SK-N-SH (cell line): ENCODE measurements at regions not wholly inside any gene's neighbourhood (a gene's known extent, or its start where the extent isn't known, plus 50 kb on each side); places are given as distances from the start of the nearest gene placed in this dataset.

Source experiments
- CTCF ChIA-PET: fragments of 300-600, 350-600 bp; formaldehyde crosslinking; extraction: SDS; loops from one replicate; lab custom pipeline; 2021; lab: Yijun Ruan, JAX
- POLR2A ChIA-PET: fragments of 350-600 bp; sonication (Branson Sonifier 250); formaldehyde crosslinking; extraction: SDS; loops from one replicate; lab custom pipeline; 2020; ENCODE audit warnings: antibody characterized with exemption, inconsistent platforms; lab: Yijun Ruan, JAX
- DNase-seq: peaks from one replicate; pipeline ENCODE4 v3.0.0; 2012
- H2AFZ ChIP-seq: fragments of 200-600 bp; sonication (generic); 2 replicates; pipeline ENCODE4 v1.8.1; 2016; ENCODE audit warnings: antibody characterized with exemption, mild to moderate bottlenecking, low read depth
- H3F3A ChIP-seq: fragments of 200-600 bp; sonication (generic); replicated peaks from 2 replicates; pipeline ENCODE3; 2016; ENCODE audit warnings: antibody characterized with exemption, mild to moderate bottlenecking; ENCODE audit not compliant: insufficient read depth
- H3K27ac ChIP-seq, 2 experiments: fragments of 200-500 bp in 1 of 2; fragments of 200-600 bp in 1 of 2; sonication (Bioruptor generic) in 1 of 2; sonication (generic), shearing (Covaris generic) in 1 of 2; 2 replicates each; pipeline versions ENCODE4 v1.5.1 to v1.6.1; 2014 to 2016; ENCODE audit warnings: low read depth in 2 of 2, inconsistent platforms in 1 of 2, low read length in 1 of 2, mild to moderate bottlenecking in 1 of 2, mixed read lengths in 1 of 2
- H3K27me3 ChIP-seq: fragments of 200-600 bp; sonication (generic), shearing (Covaris generic); 2 replicates; pipeline ENCODE4 v1.6.1; 2016; ENCODE audit warnings: mixed run types; ENCODE audit not compliant: insufficient read depth
- H3K36me3 ChIP-seq, 2 experiments: fragments of 200-500 bp in 1 of 2; fragments of 200-600 bp in 1 of 2; sonication (Bioruptor generic) in 1 of 2; sonication (generic) in 1 of 2; replicated peaks in 1 of 2; 2 replicates each; pipeline versions ENCODE3 to v1.5.1; 2014 to 2016; ENCODE audit warnings: low read length in 1 of 2, mild to moderate bottlenecking in 1 of 2; ENCODE audit not compliant: insufficient read depth in 2 of 2, control insufficient read depth in 1 of 2
- H3K4me1 ChIP-seq, 2 experiments: fragments of 200-500 bp in 1 of 2; fragments of 200-600 bp in 1 of 2; sonication (Bioruptor generic) in 1 of 2; sonication (generic), shearing (Covaris generic) in 1 of 2; 2 replicates each; pipeline versions ENCODE4 v1.5.1 to v1.6.1; 2014 to 2016; ENCODE audit warnings: low read depth in 1 of 2, low read length in 1 of 2, mixed run types in 1 of 2; ENCODE audit not compliant: insufficient read depth in 2 of 2, control insufficient read depth in 1 of 2
- H3K4me2 ChIP-seq: fragments of 200-600 bp; sonication (generic), shearing (Covaris generic); 2 replicates; pipeline ENCODE4 v1.6.1; 2017; ENCODE audit warnings: mixed run types
- H3K4me3 ChIP-seq, 2 experiments: fragments of 200-500 bp in 1 of 2; fragments of 200-600 bp in 1 of 2; sonication (Bioruptor generic) in 1 of 2; sonication (generic), shearing (Covaris generic) in 1 of 2; 2 replicates each; pipeline versions ENCODE4 v1.5.1 to v1.8.1; 2014 to 2016; ENCODE audit warnings: low read depth in 2 of 2, inconsistent platforms in 1 of 2, low read length in 1 of 2, mild to moderate bottlenecking in 1 of 2, mixed read lengths in 1 of 2, moderate library complexity in 1 of 2
- H3K79me2 ChIP-seq: fragments of 200-600 bp; sonication (generic); 2 replicates; pipeline ENCODE4 v1.8.1; 2017; ENCODE audit warnings: mild to moderate bottlenecking; ENCODE audit not compliant: insufficient read depth
- H3K9ac ChIP-seq: fragments of 200-600 bp; sonication (generic); 2 replicates; pipeline ENCODE4 v1.6.1; 2017; ENCODE audit warnings: mixed run types
- H3K9me2 ChIP-seq: fragments of 200-600 bp; sonication (generic); 2 replicates; pipeline ENCODE4 v1.6.1; 2017; ENCODE audit warnings: mixed run types
- H3K9me3 ChIP-seq: fragments of 200-600 bp; sonication (generic); 2 replicates; pipeline ENCODE4 v1.6.1; 2017; ENCODE audit warnings: mixed run types, mild to moderate bottlenecking, moderate library complexity
- H4K20me1 ChIP-seq: fragments of 200-600 bp; sonication (generic); 2 replicates; pipeline ENCODE4 v1.6.1; 2017; ENCODE audit warnings: mild to moderate bottlenecking, mixed run types; ENCODE audit not compliant: insufficient read depth
- CHD2 ChIP-seq: fragments of 150-350 bp; IDR thresholded peaks from 2 replicates; pipeline ENCODE4 v1.6.1; 2018; ENCODE audit warnings: low read length; ENCODE audit not compliant: partially characterized antibody
- ELF1 ChIP-seq: IDR thresholded peaks from 2 replicates; pipeline ENCODE4 v1.4.0; 2012
- EZH2phosphoT487 ChIP-seq: fragments of 200-600 bp; sonication (generic); IDR thresholded peaks from 2 replicates; pipeline ENCODE4 v1.6.1; 2017; ENCODE audit warnings: low read depth, mixed run types, mild to moderate bottlenecking, antibody characterized with exemption, moderate library complexity, borderline replicate concordance
- FOSL2 ChIP-seq: IDR thresholded peaks from 2 replicates; pipeline ENCODE4 v1.4.0; 2012; ENCODE audit warnings: low read depth, mild to moderate bottlenecking, moderate library complexity, borderline replicate concordance
- FOXM1 ChIP-seq: IDR thresholded peaks from 2 replicates; pipeline ENCODE4 v1.4.0; 2012; ENCODE audit warnings: low read depth, mild to moderate bottlenecking
- MEF2A ChIP-seq: IDR thresholded peaks from 2 replicates; pipeline ENCODE4 v1.4.0; 2012; ENCODE audit warnings: low read depth, borderline replicate concordance
- POLR2AphosphoS5 ChIP-seq: IDR thresholded peaks from 2 replicates; pipeline ENCODE4 v1.6.1; 2012; ENCODE audit warnings: low read depth, low read length
- RFX5 ChIP-seq: IDR thresholded peaks from 2 replicates; pipeline ENCODE4 v1.6.1; 2012; ENCODE audit warnings: mild to moderate bottlenecking, improper control_type of control experiment, low read length
- RXRA ChIP-seq: IDR thresholded peaks from 2 replicates; pipeline ENCODE4 v1.4.0; 2012; ENCODE audit warnings: low read depth, mild to moderate bottlenecking, borderline replicate concordance
- SIN3A ChIP-seq: IDR thresholded peaks from 2 replicates; pipeline ENCODE4 v1.6.1; 2012; ENCODE audit warnings: low read depth, mild to moderate bottlenecking, low read length, moderate library complexity, borderline replicate concordance
- TAF1 ChIP-seq: IDR thresholded peaks from 2 replicates; pipeline ENCODE4 v1.6.1; 2012; ENCODE audit warnings: low read depth, mild to moderate bottlenecking, low read length, moderate library complexity, borderline replicate concordance
- TEAD4 ChIP-seq: IDR thresholded peaks from 2 replicates; pipeline ENCODE4 v1.4.0; 2012; ENCODE audit warnings: mild to moderate bottlenecking, borderline replicate concordance; ENCODE audit not compliant: insufficient read depth
- WGBS: methylation state at CpG from one replicate; pipeline ENCODE4 v1.1.6; 2017; ENCODE audit warnings: low lambda C conversion rate; 5-methylcytosine and 5-hydroxymethylcytosine counted together
- TF ChIP-seq, protein P1 (sequence below): fragments of 150-350 bp; IDR thresholded peaks from 2 replicates; pipeline ENCODE4 v1.6.1; 2016; ENCODE audit warnings: mild to moderate bottlenecking, low read depth, low read length
- TF ChIP-seq, protein P2 (sequence below): IDR thresholded peaks from 2 replicates; pipeline ENCODE4 v1.4.0; 2012; ENCODE audit warnings: low read depth, borderline replicate concordance
- TF ChIP-seq, protein P3 (sequence below): fragments of 200-600 bp; sonication (generic); IDR thresholded peaks from 2 replicates; pipeline ENCODE4 v1.6.1; 2017; ENCODE audit warnings: antibody characterized with exemption, mild to moderate bottlenecking, moderate library complexity
- TF ChIP-seq, protein P4 (sequence below): fragments of 150-350 bp; IDR thresholded peaks from 2 replicates; pipeline ENCODE4 v1.6.1; 2017; ENCODE audit warnings: antibody characterized with exemption, low read length, low read depth, borderline replicate concordance
- TF ChIP-seq, protein P5 (sequence below): IDR thresholded peaks from 2 replicates; pipeline ENCODE4 v1.6.1; 2012; ENCODE audit warnings: mild to moderate bottlenecking, low read depth, low read length, moderate library complexity

DNA sequence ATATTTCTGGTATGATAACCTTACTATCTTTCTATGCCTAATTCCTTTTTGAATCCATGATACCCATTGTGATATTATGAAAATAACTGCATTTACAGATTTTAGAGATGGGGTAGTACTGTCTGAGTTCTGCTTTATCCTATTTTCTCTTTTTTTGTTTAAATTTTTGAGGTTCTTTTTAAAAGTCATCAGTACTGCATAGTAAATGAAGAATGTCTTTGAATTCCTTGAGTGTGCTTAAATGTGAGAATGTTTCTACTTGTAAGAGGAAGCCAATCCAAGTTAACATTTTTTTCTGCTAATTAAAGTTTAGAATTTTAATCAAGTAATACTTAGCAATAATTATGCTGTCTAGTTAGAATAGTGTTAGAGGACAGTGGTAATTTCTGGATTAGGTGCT lies 474.6 kb downstream of the PCNX1 start:
- H3K4me1 ChIP-seq: peaks cover 0 to 7% of the 10 kb centered on the region in 2 experiments; a peak in 2 of 4 replicates
- H3K9me2 ChIP-seq: no peaks in the 10 kb centered on the region
- no peak overlapping the region for H3K9ac ChIP-seq
- H3K9me3 ChIP-seq: no peaks in the 10 kb centered on the region
- ChIA-PET POLR2A (no interaction called here), CTCF (interaction anchor here (1.3 kb wide), 1 partner anchor 10 kb away, joined by 3 read pairs; no protein-coding TSS in a partner anchor)
- H3K27me3 ChIP-seq: no peaks in the 10 kb centered on the region
- DNase-seq: no peak
- H3K4me3 ChIP-seq: no peak overlapping the region
- H3K79me2 ChIP-seq: peaks cover 97% of the 10 kb centered on the region
- peaks cover 4% of the 10 kb centered on the region for H3F3A ChIP-seq
- no peak overlapping the region for H3K27ac ChIP-seq
- no peak overlapping the region for H2AFZ ChIP-seq
- peaks cover 0 to 8% of the 10 kb centered on the region in 2 experiments for H3K36me3 ChIP-seq
- no peak for TF ChIP-seq RXRA
- TF ChIP-seq TEAD4: no peak
- TF ChIP-seq POLR2AphosphoS5: no peak
- TF ChIP-seq, protein P1, sequence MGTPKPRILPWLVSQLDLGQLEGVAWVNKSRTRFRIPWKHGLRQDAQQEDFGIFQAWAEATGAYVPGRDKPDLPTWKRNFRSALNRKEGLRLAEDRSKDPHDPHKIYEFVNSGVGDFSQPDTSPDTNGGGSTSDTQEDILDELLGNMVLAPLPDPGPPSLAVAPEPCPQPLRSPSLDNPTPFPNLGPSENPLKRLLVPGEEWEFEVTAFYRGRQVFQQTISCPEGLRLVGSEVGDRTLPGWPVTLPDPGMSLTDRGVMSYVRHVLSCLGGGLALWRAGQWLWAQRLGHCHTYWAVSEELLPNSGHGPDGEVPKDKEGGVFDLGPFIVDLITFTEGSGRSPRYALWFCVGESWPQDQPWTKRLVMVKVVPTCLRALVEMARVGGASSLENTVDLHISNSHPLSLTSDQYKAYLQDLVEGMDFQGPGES: no peak
- TF ChIP-seq, protein P2, sequence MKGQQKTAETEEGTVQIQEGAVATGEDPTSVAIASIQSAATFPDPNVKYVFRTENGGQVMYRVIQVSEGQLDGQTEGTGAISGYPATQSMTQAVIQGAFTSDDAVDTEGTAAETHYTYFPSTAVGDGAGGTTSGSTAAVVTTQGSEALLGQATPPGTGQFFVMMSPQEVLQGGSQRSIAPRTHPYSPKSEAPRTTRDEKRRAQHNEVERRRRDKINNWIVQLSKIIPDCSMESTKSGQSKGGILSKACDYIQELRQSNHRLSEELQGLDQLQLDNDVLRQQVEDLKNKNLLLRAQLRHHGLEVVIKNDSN: no peak
- TF ChIP-seq, protein P3, sequence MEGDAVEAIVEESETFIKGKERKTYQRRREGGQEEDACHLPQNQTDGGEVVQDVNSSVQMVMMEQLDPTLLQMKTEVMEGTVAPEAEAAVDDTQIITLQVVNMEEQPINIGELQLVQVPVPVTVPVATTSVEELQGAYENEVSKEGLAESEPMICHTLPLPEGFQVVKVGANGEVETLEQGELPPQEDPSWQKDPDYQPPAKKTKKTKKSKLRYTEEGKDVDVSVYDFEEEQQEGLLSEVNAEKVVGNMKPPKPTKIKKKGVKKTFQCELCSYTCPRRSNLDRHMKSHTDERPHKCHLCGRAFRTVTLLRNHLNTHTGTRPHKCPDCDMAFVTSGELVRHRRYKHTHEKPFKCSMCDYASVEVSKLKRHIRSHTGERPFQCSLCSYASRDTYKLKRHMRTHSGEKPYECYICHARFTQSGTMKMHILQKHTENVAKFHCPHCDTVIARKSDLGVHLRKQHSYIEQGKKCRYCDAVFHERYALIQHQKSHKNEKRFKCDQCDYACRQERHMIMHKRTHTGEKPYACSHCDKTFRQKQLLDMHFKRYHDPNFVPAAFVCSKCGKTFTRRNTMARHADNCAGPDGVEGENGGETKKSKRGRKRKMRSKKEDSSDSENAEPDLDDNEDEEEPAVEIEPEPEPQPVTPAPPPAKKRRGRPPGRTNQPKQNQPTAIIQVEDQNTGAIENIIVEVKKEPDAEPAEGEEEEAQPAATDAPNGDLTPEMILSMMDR: no peak
- TF ChIP-seq TAF1: no peak
- TF ChIP-seq CHD2: no peak
- TF ChIP-seq SIN3A: no peak
- no peak for TF ChIP-seq EZH2phosphoT487
- H3K4me2 ChIP-seq: no peak overlapping the region
- H4K20me1 ChIP-seq: no peaks in the 10 kb centered on the region

DNA sequence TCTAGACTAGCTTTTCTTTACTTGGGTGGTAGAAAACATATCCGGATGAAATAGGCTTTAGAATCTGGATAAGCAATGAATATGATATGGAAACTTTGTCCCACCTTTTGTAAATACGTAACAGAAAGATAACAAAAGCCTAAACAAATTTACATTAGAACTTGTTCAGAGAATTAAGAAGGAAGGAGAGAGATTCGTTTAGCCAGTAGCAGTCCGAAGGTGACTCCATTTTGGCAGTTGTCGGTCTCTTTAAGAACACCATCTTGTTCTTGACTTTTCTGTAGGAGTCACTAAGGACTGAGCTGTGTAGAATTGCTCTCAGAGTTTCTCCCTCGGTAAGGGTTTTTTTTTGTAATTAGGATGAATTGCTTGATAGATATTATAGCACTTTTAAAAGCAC lies 475.1 kb downstream of the PCNX1 start:
- Histone ChIP-seq H3K9me2 (no peaks in the 10 kb centered on the region), H3K36me3 (peaks cover 0 to 8% of the 10 kb centered on the region in 2 experiments), H3K79me2 (peaks cover 94% of the 10 kb centered on the region), H3K27me3 (no peaks in the 10 kb centered on the region), H3K4me2 (no peak overlapping the region), H3K4me1 (peaks cover 0 to 9% of the 10 kb centered on the region in 2 experiments; a peak in 2 of 4 replicates), H3K9ac (no peak overlapping the region), H2AFZ (no peak overlapping the region), H3K9me3 (no peaks in the 10 kb centered on the region), H3K4me3 (no peak overlapping the region), H3K27ac (no peak overlapping the region), H4K20me1 (no peaks in the 10 kb centered on the region), H3F3A (peaks cover 4% of the 10 kb centered on the region)
- DNase-seq: no peak
- ChIA-PET CTCF (interaction anchor here (1.3 kb wide), 1 partner anchor 10 kb away, joined by 3 read pairs; no protein-coding TSS in a partner anchor), POLR2A (no interaction called here)
- WGBS: 85% methylated on average over 6 of the region's 6 CpGs
- no peak for TF ChIP-seq ELF1
- no peak for TF ChIP-seq FOXM1
- TF ChIP-seq POLR2AphosphoS5: no peak
- TF ChIP-seq, protein P4, sequence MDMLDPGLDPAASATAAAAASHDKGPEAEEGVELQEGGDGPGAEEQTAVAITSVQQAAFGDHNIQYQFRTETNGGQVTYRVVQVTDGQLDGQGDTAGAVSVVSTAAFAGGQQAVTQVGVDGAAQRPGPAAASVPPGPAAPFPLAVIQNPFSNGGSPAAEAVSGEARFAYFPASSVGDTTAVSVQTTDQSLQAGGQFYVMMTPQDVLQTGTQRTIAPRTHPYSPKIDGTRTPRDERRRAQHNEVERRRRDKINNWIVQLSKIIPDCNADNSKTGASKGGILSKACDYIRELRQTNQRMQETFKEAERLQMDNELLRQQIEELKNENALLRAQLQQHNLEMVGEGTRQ: no peak
- TF ChIP-seq CHD2: no peak
- no peak for TF ChIP-seq MEF2A
- TF ChIP-seq, protein P1: no peak
- no peak for TF ChIP-seq TAF1
- TF ChIP-seq RFX5: no peak
- TF ChIP-seq SIN3A: no peak
- TF ChIP-seq, protein P5, sequence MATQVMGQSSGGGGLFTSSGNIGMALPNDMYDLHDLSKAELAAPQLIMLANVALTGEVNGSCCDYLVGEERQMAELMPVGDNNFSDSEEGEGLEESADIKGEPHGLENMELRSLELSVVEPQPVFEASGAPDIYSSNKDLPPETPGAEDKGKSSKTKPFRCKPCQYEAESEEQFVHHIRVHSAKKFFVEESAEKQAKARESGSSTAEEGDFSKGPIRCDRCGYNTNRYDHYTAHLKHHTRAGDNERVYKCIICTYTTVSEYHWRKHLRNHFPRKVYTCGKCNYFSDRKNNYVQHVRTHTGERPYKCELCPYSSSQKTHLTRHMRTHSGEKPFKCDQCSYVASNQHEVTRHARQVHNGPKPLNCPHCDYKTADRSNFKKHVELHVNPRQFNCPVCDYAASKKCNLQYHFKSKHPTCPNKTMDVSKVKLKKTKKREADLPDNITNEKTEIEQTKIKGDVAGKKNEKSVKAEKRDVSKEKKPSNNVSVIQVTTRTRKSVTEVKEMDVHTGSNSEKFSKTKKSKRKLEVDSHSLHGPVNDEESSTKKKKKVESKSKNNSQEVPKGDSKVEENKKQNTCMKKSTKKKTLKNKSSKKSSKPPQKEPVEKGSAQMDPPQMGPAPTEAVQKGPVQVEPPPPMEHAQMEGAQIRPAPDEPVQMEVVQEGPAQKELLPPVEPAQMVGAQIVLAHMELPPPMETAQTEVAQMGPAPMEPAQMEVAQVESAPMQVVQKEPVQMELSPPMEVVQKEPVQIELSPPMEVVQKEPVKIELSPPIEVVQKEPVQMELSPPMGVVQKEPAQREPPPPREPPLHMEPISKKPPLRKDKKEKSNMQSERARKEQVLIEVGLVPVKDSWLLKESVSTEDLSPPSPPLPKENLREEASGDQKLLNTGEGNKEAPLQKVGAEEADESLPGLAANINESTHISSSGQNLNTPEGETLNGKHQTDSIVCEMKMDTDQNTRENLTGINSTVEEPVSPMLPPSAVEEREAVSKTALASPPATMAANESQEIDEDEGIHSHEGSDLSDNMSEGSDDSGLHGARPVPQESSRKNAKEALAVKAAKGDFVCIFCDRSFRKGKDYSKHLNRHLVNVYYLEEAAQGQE: no peak
- no peak for TF ChIP-seq FOSL2
